ENCODE measurements at regions not wholly inside any gene's neighbourhood (a gene's known extent, or its start where the extent isn't known, plus 50 kb on each side); places are given as distances from the start of the nearest gene placed in this dataset.

DNA sequence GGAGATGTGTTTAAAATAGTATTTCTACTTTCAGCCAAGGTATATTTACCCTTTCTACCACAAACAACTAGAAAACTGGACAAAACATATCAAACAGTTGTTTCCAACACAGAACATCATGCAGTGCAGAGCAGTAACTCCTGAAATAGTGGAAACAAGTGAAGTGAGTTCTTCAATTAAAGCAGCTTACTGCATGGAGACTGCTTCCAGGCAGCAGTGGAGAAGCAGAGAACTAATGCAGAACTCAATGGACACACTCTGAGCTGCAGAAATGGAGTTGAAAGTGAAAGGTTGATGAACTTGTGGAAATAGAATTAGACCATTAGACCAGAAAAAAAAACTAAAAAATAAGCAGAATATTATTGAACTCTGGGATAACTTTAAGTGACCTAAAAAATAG is 478.9 kb downstream of the CNTN6 start:
- no peak overlapping the region for H3K4me3 ChIP-seq
- H3K27ac ChIP-seq = no peak overlapping the region
- intact Hi-C loops (cut with DNase I) = no loop called here
- no peak for DNase-seq (ENCODE audit: low spot score)
- no peaks in the 10 kb centered on the region for H3K36me3 ChIP-seq
- no peaks in the 10 kb centered on the region for H3K9me3 ChIP-seq
- no peaks in the 10 kb centered on the region for H3K27me3 ChIP-seq (replicated peaks; ENCODE audit: insufficient read depth)
- H3K4me1 ChIP-seq (replicated peaks) = no peaks in the 10 kb centered on the region
- TF ChIP-seq POLR2AphosphoS5 (IDR thresholded peaks at IDR 0.05) = no peak
- TF ChIP-seq, protein P1, sequence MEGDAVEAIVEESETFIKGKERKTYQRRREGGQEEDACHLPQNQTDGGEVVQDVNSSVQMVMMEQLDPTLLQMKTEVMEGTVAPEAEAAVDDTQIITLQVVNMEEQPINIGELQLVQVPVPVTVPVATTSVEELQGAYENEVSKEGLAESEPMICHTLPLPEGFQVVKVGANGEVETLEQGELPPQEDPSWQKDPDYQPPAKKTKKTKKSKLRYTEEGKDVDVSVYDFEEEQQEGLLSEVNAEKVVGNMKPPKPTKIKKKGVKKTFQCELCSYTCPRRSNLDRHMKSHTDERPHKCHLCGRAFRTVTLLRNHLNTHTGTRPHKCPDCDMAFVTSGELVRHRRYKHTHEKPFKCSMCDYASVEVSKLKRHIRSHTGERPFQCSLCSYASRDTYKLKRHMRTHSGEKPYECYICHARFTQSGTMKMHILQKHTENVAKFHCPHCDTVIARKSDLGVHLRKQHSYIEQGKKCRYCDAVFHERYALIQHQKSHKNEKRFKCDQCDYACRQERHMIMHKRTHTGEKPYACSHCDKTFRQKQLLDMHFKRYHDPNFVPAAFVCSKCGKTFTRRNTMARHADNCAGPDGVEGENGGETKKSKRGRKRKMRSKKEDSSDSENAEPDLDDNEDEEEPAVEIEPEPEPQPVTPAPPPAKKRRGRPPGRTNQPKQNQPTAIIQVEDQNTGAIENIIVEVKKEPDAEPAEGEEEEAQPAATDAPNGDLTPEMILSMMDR (IDR thresholded peaks at IDR 0.05) = no peak
- no peak for TF ChIP-seq POLR2A (IDR thresholded peaks at IDR 0.05)

DNA sequence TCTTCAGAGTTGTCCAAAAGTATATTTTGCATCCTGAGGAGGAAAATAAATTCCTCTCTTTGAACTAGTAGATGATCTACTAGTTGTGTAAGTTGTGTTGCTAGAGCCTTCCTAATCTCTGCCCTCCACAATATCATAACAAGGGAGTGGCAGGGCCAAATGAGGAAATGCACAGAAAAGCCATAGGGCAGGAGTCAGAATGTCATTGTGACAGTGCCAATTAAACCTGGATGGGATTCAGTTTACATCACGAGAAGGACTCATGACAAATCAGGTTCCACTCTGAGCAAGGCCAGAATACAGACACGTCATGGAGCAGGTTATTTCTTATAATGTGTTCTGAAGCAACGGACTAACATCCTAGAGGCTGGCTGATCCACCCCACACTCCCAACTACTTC is 483.2 kb downstream of the CNTN6 start:
- TF ChIP-seq, protein P1 (IDR thresholded peaks at IDR 0.05) = no peak
- no peak for TF ChIP-seq POLR2AphosphoS5 (IDR thresholded peaks at IDR 0.05)
- no peak for TF ChIP-seq POLR2A (IDR thresholded peaks at IDR 0.05)
- intact Hi-C loops (cut with DNase I) = no loop called here
- Histone ChIP-seq H3K36me3 (no peaks in the 10 kb centered on the region), H3K9me3 (no peaks in the 10 kb centered on the region), H3K27ac (no peak overlapping the region), H3K4me1 (replicated peaks) (no peaks in the 10 kb centered on the region), H3K27me3 (replicated peaks; ENCODE audit: insufficient read depth) (no peaks in the 10 kb centered on the region), H3K4me3 (no peak overlapping the region)
- 85% methylated on average over 3 of the region's 3 CpGs for WGBS
- DNase-seq (ENCODE audit: low spot score) = no peak

DNA sequence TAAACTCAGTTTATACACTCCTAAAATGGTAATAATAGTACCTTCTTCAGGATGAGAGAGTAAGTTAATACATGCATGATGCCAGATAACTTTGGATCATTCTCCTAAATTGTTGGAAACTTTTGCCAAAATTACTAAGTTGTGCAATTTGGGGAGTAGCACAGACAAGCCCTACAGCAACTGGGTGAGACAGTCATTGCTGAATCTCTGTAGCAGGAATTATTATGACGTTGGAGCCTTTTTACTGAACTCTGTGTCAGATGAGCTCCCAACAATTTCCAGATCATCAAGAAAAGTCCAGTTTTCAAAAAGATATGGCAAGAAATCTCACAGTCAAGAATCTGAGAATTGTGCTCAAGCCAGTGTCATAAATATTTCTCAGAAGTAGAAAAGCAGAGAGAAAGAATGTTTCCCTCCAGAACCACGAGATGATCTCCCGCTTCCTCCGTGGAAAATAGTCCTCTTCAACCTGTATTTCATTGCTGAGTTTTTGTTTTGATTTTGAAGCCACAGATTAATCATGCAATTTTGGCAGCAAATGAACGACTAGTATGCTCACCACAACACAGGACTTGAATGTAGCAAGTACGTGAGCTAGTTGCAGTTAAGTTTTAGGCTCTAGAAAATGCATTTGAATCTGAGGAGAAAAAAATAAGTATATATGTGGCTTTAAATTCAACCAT is 485.4 kb downstream of the CNTN6 start:
- intact Hi-C loops (cut with DNase I) = no loop called here
- H3K36me3 ChIP-seq = no peaks in the 10 kb centered on the region
- H3K9me3 ChIP-seq = no peaks in the 10 kb centered on the region
- no peaks in the 10 kb centered on the region for H3K27me3 ChIP-seq (replicated peaks; ENCODE audit: insufficient read depth)
- no peak for DNase-seq (ENCODE audit: low spot score)
- TF ChIP-seq POLR2A (IDR thresholded peaks at IDR 0.05) (no peak), POLR2AphosphoS5 (IDR thresholded peaks at IDR 0.05) (no peak)
- TF ChIP-seq, protein P1 (IDR thresholded peaks at IDR 0.05) = no peak
- H3K27ac ChIP-seq = no peak overlapping the region
- no peaks in the 10 kb centered on the region for H3K4me1 ChIP-seq (replicated peaks)
- H3K4me3 ChIP-seq = no peak overlapping the region
- WGBS = 49% methylated on average over 6 of the region's 6 CpGs

DNA sequence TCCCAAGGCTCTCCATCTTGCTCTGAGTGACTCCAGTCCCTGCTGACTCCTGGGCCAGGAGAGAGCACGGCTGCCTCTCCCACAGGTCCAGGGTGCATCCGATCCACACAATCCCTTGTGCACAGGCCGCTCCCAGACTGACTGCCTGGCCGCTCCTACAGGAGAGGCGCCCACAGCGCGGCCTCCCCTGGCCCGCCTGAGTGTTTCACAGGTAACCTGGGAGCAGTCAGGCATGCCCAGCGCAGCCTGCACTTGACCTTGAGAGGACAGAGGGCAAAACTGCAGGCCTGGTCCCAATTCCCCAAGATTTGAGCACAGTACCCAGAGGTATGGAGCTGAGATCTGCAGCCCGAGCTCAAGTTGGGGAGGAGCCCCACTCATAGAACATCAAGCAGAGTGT is 490.2 kb downstream of the CNTN6 start:
- no peaks in the 10 kb centered on the region for H3K36me3 ChIP-seq
- intact Hi-C loops (cut with DNase I) = no loop called here
- H3K4me3 ChIP-seq = no peak overlapping the region
- H3K27ac ChIP-seq = no peak overlapping the region
- H3K27me3 ChIP-seq (replicated peaks; ENCODE audit: insufficient read depth) = no peaks in the 10 kb centered on the region
- TF ChIP-seq POLR2AphosphoS5 (IDR thresholded peaks at IDR 0.05) (no peak), POLR2A (IDR thresholded peaks at IDR 0.05) (no peak)
- TF ChIP-seq, protein P1 (IDR thresholded peaks at IDR 0.05) = no peak
- no peaks in the 10 kb centered on the region for H3K9me3 ChIP-seq
- WGBS = 93% methylated on average over 10 of the region's 10 CpGs
- DNase-seq (ENCODE audit: low spot score) = no peak
- H3K4me1 ChIP-seq (replicated peaks) = no peaks in the 10 kb centered on the region

DNA sequence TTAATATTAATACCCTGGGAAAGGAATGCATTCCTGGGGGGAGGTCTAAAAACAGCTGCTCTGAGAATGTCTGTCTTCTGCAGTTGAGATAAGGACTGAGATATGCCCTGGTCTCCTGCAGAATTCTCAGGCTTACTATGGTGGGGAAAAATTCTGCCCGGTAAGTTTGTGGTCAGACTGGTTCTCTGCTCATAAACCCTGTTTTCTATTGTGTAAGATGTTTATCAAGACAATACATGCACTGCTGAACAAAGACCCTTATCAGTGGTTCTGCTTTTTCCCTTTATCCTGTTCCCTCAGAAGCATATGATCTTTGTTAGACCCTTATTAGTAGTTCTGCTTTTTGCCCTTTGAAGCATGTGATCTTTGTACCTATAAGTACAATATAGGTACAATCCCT is 494.6 kb downstream of the CNTN6 start:
- no peaks in the 10 kb centered on the region for H3K27me3 ChIP-seq (replicated peaks; ENCODE audit: insufficient read depth)
- H3K36me3 ChIP-seq = no peaks in the 10 kb centered on the region
- DNase-seq (ENCODE audit: low spot score) = no peak
- intact Hi-C loops (cut with DNase I) = no loop called here
- no peaks in the 10 kb centered on the region for H3K9me3 ChIP-seq
- 69% methylated on average over 1 of the region's 1 CpG for WGBS
- no peak overlapping the region for H3K4me3 ChIP-seq
- H3K27ac ChIP-seq = no peak overlapping the region
- TF ChIP-seq, protein P1 (IDR thresholded peaks at IDR 0.05) = no peak
- TF ChIP-seq POLR2AphosphoS5 (IDR thresholded peaks at IDR 0.05) (no peak), POLR2A (IDR thresholded peaks at IDR 0.05) (no peak)
- no peaks in the 10 kb centered on the region for H3K4me1 ChIP-seq (replicated peaks)
